ENCODE measurements at regions not wholly inside any gene's neighbourhood (a gene's known extent, or its start where the extent isn't known, plus 50 kb on each side); places are given as distances from the start of the nearest gene placed in this dataset.

DNA sequence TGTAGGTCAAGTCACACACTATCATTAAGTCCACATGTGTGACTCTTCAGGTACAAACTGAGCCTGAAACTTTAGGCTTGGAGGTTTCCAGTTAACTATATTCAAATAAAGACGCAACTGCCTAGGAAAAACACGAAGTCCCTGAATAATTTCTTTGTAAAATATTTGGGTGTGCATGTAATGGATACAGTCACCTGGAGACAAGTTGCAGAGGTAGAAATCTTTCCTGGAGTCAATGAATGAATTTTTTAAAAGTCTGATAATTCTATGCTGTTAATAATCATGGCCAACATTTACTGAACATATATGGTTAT is 132.7 kb downstream of the MTX3 start:
- no peak overlapping the region for H3K4me3 ChIP-seq (replicated peaks in 1 of 3)
- no peaks in the 10 kb centered on the region for H3K4me1 ChIP-seq
- no peak overlapping the region for H3K27ac ChIP-seq
- intact Hi-C loops (cut with DNase I), result loop anchor here (10.0 kb wide), 1 partner anchor 164 kb away; no protein-coding TSS in a partner anchor
- no peaks in the 10 kb centered on the region for H3K36me3 ChIP-seq
- no peaks in the 10 kb centered on the region for H3K27me3 ChIP-seq
- 95% methylated on average over 2 of the region's 2 CpGs for WGBS, 2 donors
- TF ChIP-seq, protein P1, sequence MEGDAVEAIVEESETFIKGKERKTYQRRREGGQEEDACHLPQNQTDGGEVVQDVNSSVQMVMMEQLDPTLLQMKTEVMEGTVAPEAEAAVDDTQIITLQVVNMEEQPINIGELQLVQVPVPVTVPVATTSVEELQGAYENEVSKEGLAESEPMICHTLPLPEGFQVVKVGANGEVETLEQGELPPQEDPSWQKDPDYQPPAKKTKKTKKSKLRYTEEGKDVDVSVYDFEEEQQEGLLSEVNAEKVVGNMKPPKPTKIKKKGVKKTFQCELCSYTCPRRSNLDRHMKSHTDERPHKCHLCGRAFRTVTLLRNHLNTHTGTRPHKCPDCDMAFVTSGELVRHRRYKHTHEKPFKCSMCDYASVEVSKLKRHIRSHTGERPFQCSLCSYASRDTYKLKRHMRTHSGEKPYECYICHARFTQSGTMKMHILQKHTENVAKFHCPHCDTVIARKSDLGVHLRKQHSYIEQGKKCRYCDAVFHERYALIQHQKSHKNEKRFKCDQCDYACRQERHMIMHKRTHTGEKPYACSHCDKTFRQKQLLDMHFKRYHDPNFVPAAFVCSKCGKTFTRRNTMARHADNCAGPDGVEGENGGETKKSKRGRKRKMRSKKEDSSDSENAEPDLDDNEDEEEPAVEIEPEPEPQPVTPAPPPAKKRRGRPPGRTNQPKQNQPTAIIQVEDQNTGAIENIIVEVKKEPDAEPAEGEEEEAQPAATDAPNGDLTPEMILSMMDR (IDR thresholded peaks at IDR 0.05), result peak in 1 of 6 experiments; percentile 28
- TF ChIP-seq POLR2A (IDR thresholded peaks at IDR 0.05), result no peak
- H3K9me3 ChIP-seq, result no peaks in the 10 kb centered on the region
- no peak for DNase-seq

DNA sequence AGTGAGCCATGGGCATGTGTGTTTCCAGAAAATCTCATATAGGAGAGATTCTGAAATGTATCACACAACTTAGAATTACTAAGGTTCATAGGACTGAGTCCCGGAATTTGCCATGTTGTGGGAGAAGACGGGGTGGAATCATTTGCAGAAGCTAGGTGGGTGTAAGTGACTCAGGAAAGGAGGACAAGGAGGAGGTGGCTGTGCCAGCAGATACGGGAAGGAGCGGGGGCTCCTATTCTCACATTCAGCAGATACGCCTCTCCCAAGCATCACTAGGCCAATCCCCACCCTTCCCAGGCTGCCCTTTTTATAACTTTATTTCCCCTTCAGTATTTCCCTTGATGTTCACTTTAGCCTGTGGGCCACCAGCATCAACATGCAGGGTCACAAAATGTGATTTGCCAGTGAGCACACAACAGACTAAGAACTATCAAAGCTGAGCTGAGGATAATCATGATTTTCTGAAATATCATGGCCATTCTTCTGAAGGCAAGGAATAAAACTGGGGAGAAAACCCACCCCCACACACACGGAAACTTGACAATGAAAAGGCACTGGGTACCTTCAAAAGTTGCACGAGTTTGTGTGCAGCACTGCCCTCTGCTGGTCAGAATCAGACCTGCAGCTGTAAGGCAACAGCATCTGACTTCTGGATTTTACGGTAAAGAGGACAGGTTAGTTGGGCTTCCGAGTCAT is 133.2 kb downstream of the MTX3 start:
- Histone ChIP-seq H3K27me3 (no peaks in the 10 kb centered on the region), H3K4me3 (replicated peaks in 1 of 3) (no peak overlapping the region), H3K9me3 (no peaks in the 10 kb centered on the region), H3K36me3 (no peaks in the 10 kb centered on the region), H3K4me1 (no peaks in the 10 kb centered on the region), H3K27ac (no peak overlapping the region)
- no peak for TF ChIP-seq POLR2A (IDR thresholded peaks at IDR 0.05)
- TF ChIP-seq, protein P1 (IDR thresholded peaks at IDR 0.05), result peak; percentile 75 to 95 (median 88)
- peak; percentile 78 to 84 for DNase-seq
- WGBS, 2 donors, result 48 to 52% methylated on average over 9 of the region's 9 CpGs
- intact Hi-C loops (cut with DNase I), result loop anchor here (10.0 kb wide), 1 partner anchor 163 kb away; no protein-coding TSS in a partner anchor

DNA sequence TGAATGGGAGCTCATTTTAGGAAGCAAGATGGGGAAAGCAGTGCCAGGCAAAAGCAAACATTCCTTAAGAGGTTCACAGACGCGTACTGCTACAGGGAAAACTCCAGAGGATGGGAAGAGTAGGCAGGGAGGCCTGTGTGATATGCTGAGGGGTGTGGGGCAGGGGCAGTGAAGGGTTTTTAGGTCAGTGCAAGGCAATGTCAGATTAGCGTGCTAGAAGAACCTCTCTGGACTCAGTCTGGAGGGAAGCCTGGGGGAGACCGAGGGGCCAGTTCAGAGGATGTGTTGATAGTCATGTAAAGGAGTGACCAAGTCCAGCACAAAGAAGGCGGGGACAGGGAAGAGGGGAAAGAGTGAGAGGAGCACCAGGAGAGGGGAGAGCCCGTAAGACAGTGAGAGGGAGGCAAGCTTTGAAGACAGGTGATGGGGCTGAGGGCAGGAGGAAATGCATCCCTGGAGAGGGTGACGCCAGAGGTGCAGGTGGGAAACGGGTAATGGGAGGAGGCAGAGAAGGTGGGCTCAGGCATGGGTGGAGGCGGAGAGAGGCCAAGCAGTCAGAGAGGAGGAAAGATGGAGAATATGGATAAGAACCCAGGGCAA is 134.5 kb downstream of the MTX3 start:
- Histone ChIP-seq H3K27me3 (no peaks in the 10 kb centered on the region), H3K4me1 (no peaks in the 10 kb centered on the region), H3K27ac (no peak overlapping the region), H3K4me3 (replicated peaks in 1 of 3) (no peak overlapping the region), H3K36me3 (no peaks in the 10 kb centered on the region), H3K9me3 (no peaks in the 10 kb centered on the region)
- WGBS, 2 donors, result 90 to 92% methylated on average over 9 of the region's 9 CpGs
- no peak for TF ChIP-seq POLR2A (IDR thresholded peaks at IDR 0.05)
- TF ChIP-seq, protein P1 (IDR thresholded peaks at IDR 0.05), result no peak
- DNase-seq, result no peak
- intact Hi-C loops (cut with DNase I), result loop anchor here (10.0 kb wide), 1 partner anchor 162 kb away; no protein-coding TSS in a partner anchor

DNA sequence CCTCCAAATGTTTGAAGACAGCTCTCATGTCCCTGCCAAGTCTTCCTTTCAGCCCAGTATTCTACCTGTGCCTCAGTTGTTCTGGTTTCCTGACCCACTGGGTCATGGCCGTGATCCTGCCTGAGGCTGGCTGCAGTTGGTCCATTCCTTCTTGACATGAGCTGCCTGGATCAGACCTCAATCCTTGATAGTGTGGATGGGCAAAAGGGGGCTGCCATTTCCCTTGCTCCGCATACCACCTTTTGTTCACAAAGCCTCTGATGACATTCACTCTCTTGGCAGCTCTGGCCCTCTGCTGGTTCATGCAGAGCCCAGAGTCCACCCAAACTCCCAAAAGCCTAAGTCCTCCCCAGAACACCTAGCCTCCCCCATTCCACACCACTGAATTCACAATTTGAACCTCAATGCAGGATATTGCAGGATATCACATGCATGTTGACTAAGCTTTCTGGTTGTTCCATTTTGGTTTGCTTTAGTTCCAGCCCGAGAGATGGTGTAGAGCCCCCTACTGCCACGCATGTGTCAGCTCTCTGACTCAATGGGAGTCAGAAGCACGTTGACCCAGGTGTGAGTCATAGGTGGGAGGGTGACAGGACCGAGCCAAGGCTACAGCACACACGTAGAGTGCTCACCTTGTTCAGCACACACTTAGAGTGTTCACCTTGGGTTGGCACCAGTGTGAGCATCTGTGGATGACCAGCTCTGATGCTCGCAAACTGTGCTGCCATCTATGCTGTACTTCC is 137.2 kb downstream of the MTX3 start:
- Histone ChIP-seq H3K36me3 (no peaks in the 10 kb centered on the region), H3K27ac (no peak overlapping the region), H3K9me3 (no peaks in the 10 kb centered on the region), H3K27me3 (no peaks in the 10 kb centered on the region), H3K4me1 (no peaks in the 10 kb centered on the region), H3K4me3 (replicated peaks in 1 of 3) (no peak overlapping the region)
- TF ChIP-seq, protein P1 (IDR thresholded peaks at IDR 0.05), result no peak
- TF ChIP-seq POLR2A (IDR thresholded peaks at IDR 0.05), result no peak
- 91 to 93% methylated on average over 8 of the region's 8 CpGs for WGBS, 2 donors
- no peak for DNase-seq
- intact Hi-C loops (cut with DNase I), result loop anchor here (10.0 kb wide), 1 partner anchor 159 kb away; no protein-coding TSS in a partner anchor

All from thyroid gland (tissue), 4 donors.